ENCODE measurements at regions not wholly inside any gene's neighbourhood (a gene's known extent, or its start where the extent isn't known, plus 50 kb on each side); places are given as distances from the start of the nearest gene placed in this dataset.

DNA sequence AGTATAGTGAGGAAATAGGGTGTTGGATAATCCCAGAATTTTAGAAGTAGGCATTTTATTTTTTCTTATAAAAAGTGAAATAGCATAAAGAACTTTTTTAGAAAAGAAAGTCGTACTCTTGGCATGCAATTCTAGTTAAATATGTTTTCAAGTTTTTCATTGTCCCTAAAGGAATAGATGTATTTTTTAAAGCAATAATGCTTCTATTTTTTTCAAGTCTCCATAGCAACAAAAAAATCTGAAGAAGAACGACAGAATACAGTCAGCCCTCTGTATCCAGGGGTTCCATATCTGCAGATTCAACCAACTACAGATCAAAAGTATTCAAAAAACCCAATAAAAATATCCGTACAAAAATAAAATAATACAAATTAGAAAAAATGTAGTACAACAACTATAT lies 538.2 kb downstream of the GLUD2 start:
- Mint-ChIP-seq H3K4me3 (ENCODE audit: unreplicated experiment) (no peak overlapping the region), H3K9me3 (ENCODE audit: unreplicated experiment) (peaks cover 26% of the 10 kb centered on the region), H3K36me3 (ENCODE audit: insufficient read depth, unreplicated experiment) (no peaks in the 10 kb centered on the region), H3K27ac (ENCODE audit: low read depth, unreplicated experiment) (no peak overlapping the region), H3K27me3 (ENCODE audit: insufficient read depth, unreplicated experiment) (no peaks in the 10 kb centered on the region), H3K4me1 (ENCODE audit: insufficient read depth, unreplicated experiment) (no peaks in the 10 kb centered on the region)
- intact Hi-C loops (cut with micrococcal nuclease), result no loop called here
- POLR2A ChIA-PET, result no interaction called here
- TF ChIP-seq, protein P1, sequence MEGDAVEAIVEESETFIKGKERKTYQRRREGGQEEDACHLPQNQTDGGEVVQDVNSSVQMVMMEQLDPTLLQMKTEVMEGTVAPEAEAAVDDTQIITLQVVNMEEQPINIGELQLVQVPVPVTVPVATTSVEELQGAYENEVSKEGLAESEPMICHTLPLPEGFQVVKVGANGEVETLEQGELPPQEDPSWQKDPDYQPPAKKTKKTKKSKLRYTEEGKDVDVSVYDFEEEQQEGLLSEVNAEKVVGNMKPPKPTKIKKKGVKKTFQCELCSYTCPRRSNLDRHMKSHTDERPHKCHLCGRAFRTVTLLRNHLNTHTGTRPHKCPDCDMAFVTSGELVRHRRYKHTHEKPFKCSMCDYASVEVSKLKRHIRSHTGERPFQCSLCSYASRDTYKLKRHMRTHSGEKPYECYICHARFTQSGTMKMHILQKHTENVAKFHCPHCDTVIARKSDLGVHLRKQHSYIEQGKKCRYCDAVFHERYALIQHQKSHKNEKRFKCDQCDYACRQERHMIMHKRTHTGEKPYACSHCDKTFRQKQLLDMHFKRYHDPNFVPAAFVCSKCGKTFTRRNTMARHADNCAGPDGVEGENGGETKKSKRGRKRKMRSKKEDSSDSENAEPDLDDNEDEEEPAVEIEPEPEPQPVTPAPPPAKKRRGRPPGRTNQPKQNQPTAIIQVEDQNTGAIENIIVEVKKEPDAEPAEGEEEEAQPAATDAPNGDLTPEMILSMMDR (IDR thresholded peaks at IDR 0.05; ENCODE audit: unreplicated experiment), result no peak
- no TSS peak for BruUV-seq (replicated peaks)
- CTCF ChIA-PET, result no interaction called here
- DNase-seq (ENCODE audit: unreplicated experiment), result no peak

DNA sequence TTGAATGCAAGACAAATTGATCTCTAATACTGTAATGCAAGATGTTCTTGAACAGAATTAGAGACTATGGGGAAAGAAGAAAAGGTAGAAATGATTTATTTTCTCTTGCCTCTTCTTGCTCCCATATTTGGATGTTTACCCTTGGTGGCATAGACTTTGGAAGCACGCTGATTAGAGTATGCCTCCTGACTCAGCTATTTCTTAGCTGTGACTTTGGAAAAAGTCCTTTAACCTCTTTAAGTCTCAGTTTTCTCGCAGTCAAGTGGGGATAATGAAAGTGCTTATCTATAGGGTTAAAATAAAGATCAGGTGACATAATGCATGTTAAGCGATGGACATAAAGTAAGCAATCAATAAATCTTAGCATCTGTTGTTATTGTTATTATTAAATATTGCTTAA lies 545.5 kb downstream of the GLUD2 start:
- CTCF ChIA-PET, result no interaction called here
- Mint-ChIP-seq H3K27ac (ENCODE audit: low read depth, unreplicated experiment) (no peak overlapping the region), H3K36me3 (ENCODE audit: insufficient read depth, unreplicated experiment) (no peaks in the 10 kb centered on the region), H3K4me3 (ENCODE audit: unreplicated experiment) (no peak overlapping the region), H3K9me3 (ENCODE audit: unreplicated experiment) (peaks cover 33% of the 10 kb centered on the region), H3K27me3 (ENCODE audit: insufficient read depth, unreplicated experiment) (no peaks in the 10 kb centered on the region), H3K4me1 (ENCODE audit: insufficient read depth, unreplicated experiment) (no peaks in the 10 kb centered on the region)
- BruUV-seq (replicated peaks), result no TSS peak
- no peak for DNase-seq (ENCODE audit: unreplicated experiment)
- TF ChIP-seq, protein P1 (IDR thresholded peaks at IDR 0.05; ENCODE audit: unreplicated experiment), result no peak
- intact Hi-C loops (cut with micrococcal nuclease), result no loop called here
- POLR2A ChIA-PET, result no interaction called here

DNA sequence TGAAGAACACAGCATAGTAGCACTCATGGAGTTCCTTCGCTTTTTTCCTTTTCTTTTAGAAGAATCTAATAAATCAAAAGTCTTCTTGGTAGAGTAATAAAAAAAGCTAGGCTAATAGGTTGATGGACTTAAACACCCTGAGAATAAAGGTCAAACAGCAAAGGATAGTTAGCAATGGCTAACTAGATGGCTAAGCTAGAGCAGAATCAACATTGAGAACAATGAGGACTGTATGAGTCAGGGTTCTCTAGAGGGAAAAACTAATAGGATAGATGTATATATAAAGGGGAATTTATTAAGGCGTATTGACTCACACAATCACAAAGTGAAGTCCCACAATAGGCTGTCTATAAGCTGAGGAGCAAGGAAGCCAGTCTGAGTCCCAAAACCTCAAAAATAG lies 550.9 kb downstream of the GLUD2 start:
- no TSS peak for BruUV-seq (replicated peaks)
- POLR2A ChIA-PET, result no interaction called here
- CTCF ChIA-PET, result no interaction called here
- intact Hi-C loops (cut with micrococcal nuclease), result no loop called here
- DNase-seq (ENCODE audit: unreplicated experiment), result no peak
- TF ChIP-seq, protein P1 (IDR thresholded peaks at IDR 0.05; ENCODE audit: unreplicated experiment), result no peak
- H3K4me3 Mint-ChIP-seq (ENCODE audit: unreplicated experiment), result no peak overlapping the region
- H3K27ac Mint-ChIP-seq (ENCODE audit: low read depth, unreplicated experiment), result no peak overlapping the region
- H3K27me3 Mint-ChIP-seq (ENCODE audit: insufficient read depth, unreplicated experiment), result no peaks in the 10 kb centered on the region
- H3K4me1 Mint-ChIP-seq (ENCODE audit: insufficient read depth, unreplicated experiment), result no peaks in the 10 kb centered on the region
- H3K9me3 Mint-ChIP-seq (ENCODE audit: unreplicated experiment), result peaks cover 19% of the 10 kb centered on the region
- no peaks in the 10 kb centered on the region for H3K36me3 Mint-ChIP-seq (ENCODE audit: insufficient read depth, unreplicated experiment)

DNA sequence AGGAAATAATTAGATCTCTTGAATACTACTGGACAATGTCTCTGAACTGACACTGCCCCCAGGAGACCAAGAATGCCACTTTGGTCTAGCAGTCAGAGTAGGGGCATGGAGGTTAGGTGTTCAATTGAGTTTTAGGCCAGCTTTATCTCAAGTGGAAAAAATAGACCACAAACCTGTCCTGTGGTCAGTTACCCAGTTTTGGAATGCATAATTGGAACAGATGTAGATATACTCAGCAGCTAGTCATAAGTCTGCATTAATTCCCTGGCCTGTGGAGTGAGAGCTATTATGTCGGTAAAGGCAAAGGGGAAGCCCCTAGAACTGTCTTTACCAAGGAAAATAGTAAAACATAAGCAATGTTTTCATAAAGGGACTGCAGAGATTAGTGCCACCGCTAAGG lies 587.7 kb downstream of the GLUD2 start:
- H3K4me1 Mint-ChIP-seq (ENCODE audit: insufficient read depth, unreplicated experiment), result no peaks in the 10 kb centered on the region
- no TSS peak for BruUV-seq (replicated peaks)
- TF ChIP-seq, protein P1 (IDR thresholded peaks at IDR 0.05; ENCODE audit: unreplicated experiment), result no peak
- no peak for DNase-seq (ENCODE audit: unreplicated experiment)
- H3K4me3 Mint-ChIP-seq (ENCODE audit: unreplicated experiment), result no peak overlapping the region
- ChIA-PET POLR2A (no interaction called here), CTCF (no interaction called here)
- H3K36me3 Mint-ChIP-seq (ENCODE audit: insufficient read depth, unreplicated experiment), result no peaks in the 10 kb centered on the region
- intact Hi-C loops (cut with micrococcal nuclease), result no loop called here
- H3K9me3 Mint-ChIP-seq (ENCODE audit: unreplicated experiment), result no peaks in the 10 kb centered on the region
- H3K27me3 Mint-ChIP-seq (ENCODE audit: insufficient read depth, unreplicated experiment), result no peaks in the 10 kb centered on the region
- no peak overlapping the region for H3K27ac Mint-ChIP-seq (ENCODE audit: low read depth, unreplicated experiment)
